PFSK-1 (cell line): ENCODE measurements at regions not wholly inside any gene's neighbourhood (a gene's known extent, or its start where the extent isn't known, plus 50 kb on each side); places are given as distances from the start of the nearest gene placed in this dataset.

ENCODE experiments used
- FOXP2 ChIP-seq: optimal IDR thresholded peaks from 2 replicates; pipeline ENCODE3; 2011; ENCODE audit warnings: borderline replicate concordance, control low read depth, inconsistent platforms; ENCODE audit not compliant: insufficient read depth; ENCODE audit errors: extremely low read length, extremely low read depth
- POLR2AphosphoS5 ChIP-seq: IDR thresholded peaks from 2 replicates; pipeline ENCODE4 v1.6.1; 2012; ENCODE audit warnings: low read depth, mild to moderate bottlenecking, control low read depth, low read length, moderate library complexity
- SIN3A ChIP-seq: IDR thresholded peaks from 2 replicates; pipeline ENCODE4 v1.6.1; 2012; ENCODE audit warnings: mild to moderate bottlenecking, low read length, moderate library complexity, borderline replicate concordance; ENCODE audit not compliant: insufficient read depth
- TAF1 ChIP-seq: IDR thresholded peaks from 2 replicates; pipeline ENCODE4 v1.6.1; 2012; ENCODE audit warnings: low read length, control low read depth, borderline replicate concordance; ENCODE audit not compliant: insufficient read depth
- TF ChIP-seq, protein P1 (sequence below), 2 experiments: IDR thresholded peaks; 2 replicates each; pipeline versions ENCODE4 v1.6.1 to v1.8.0; 2011 to 2012; ENCODE audit warnings: low read depth in 2 of 2, low read length in 2 of 2, control low read depth in 1 of 2, inconsistent platforms in 1 of 2, mild to moderate bottlenecking in 1 of 2, moderate library complexity in 1 of 2; ENCODE audit not compliant: insufficient read depth in 1 of 2

DNA sequence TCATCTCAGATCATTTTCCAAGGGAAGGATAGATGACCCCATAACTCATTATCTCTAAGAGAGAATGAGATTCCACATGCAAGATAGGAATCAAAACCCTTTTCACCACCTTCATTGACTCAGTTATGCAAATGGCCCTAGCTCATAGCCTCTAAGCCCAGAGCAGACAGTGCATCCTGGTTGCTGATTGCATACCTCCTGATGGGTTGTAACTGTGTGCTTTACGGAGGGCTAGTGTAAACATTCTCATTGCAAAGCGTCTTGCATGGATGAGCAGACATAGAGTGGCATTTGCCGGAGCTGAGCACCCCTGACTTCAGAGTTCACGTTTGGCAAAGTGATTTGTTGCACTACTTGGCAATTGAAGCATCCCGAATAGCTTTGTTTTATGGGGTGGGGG is 151.0 kb downstream of the VCX3A start:
- no peak for TF ChIP-seq POLR2AphosphoS5
- TF ChIP-seq, protein P1, sequence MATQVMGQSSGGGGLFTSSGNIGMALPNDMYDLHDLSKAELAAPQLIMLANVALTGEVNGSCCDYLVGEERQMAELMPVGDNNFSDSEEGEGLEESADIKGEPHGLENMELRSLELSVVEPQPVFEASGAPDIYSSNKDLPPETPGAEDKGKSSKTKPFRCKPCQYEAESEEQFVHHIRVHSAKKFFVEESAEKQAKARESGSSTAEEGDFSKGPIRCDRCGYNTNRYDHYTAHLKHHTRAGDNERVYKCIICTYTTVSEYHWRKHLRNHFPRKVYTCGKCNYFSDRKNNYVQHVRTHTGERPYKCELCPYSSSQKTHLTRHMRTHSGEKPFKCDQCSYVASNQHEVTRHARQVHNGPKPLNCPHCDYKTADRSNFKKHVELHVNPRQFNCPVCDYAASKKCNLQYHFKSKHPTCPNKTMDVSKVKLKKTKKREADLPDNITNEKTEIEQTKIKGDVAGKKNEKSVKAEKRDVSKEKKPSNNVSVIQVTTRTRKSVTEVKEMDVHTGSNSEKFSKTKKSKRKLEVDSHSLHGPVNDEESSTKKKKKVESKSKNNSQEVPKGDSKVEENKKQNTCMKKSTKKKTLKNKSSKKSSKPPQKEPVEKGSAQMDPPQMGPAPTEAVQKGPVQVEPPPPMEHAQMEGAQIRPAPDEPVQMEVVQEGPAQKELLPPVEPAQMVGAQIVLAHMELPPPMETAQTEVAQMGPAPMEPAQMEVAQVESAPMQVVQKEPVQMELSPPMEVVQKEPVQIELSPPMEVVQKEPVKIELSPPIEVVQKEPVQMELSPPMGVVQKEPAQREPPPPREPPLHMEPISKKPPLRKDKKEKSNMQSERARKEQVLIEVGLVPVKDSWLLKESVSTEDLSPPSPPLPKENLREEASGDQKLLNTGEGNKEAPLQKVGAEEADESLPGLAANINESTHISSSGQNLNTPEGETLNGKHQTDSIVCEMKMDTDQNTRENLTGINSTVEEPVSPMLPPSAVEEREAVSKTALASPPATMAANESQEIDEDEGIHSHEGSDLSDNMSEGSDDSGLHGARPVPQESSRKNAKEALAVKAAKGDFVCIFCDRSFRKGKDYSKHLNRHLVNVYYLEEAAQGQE (IDR thresholded peaks at IDR 0.05; ENCODE audit: insufficient read depth in 1 of 2, low read depth in 2 of 2, low read length in 2 of 2): no peak
- no peak for TF ChIP-seq SIN3A
- TF ChIP-seq TAF1: no peak
- TF ChIP-seq FOXP2: no peak
